ENCODE measurements at regions not wholly inside any gene's neighbourhood (a gene's known extent, or its start where the extent isn't known, plus 50 kb on each side); places are given as distances from the start of the nearest gene placed in this dataset.

DNA sequence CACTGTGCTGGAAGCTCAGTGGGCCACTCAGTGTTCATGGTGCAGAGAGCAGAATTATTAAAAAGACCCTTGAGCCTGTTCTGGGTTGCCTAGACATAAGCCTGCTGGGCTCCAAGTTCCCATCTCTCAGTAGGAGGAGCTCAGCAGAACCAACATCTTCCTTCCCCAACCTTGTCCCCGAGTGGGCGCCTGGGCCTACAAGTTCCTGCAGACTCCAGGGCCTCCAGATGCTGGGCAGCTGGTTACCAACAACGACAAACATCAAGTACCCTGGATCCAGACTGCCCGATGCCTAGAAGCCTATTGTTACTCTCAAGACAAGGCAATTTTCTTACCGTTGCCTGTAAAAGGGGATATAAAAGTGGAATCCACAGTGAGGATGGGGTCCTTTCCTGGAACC lies 214.2 kb downstream of the HAUS1 start:
- POLR2A ChIA-PET: no interaction called here
- no peak overlapping the region for H3K27ac ChIP-seq (ENCODE audit: extremely low read depth, low read depth, low read length)
- no peaks in the 10 kb centered on the region for H3K9me3 ChIP-seq (ENCODE audit: control insufficient read depth, insufficient read depth, low read depth, low read length)
- H3K4me3 ChIP-seq (ENCODE audit: low read depth, low read length): no peak overlapping the region
- no peak for TF ChIP-seq ZNF19 (tag by site-specific recombination; IDR thresholded peaks at IDR 0.05; ENCODE audit: low read depth)
- TF ChIP-seq SP3 (tag by site-specific recombination; IDR thresholded peaks at IDR 0.05): no peak
- TF ChIP-seq, protein P1, sequence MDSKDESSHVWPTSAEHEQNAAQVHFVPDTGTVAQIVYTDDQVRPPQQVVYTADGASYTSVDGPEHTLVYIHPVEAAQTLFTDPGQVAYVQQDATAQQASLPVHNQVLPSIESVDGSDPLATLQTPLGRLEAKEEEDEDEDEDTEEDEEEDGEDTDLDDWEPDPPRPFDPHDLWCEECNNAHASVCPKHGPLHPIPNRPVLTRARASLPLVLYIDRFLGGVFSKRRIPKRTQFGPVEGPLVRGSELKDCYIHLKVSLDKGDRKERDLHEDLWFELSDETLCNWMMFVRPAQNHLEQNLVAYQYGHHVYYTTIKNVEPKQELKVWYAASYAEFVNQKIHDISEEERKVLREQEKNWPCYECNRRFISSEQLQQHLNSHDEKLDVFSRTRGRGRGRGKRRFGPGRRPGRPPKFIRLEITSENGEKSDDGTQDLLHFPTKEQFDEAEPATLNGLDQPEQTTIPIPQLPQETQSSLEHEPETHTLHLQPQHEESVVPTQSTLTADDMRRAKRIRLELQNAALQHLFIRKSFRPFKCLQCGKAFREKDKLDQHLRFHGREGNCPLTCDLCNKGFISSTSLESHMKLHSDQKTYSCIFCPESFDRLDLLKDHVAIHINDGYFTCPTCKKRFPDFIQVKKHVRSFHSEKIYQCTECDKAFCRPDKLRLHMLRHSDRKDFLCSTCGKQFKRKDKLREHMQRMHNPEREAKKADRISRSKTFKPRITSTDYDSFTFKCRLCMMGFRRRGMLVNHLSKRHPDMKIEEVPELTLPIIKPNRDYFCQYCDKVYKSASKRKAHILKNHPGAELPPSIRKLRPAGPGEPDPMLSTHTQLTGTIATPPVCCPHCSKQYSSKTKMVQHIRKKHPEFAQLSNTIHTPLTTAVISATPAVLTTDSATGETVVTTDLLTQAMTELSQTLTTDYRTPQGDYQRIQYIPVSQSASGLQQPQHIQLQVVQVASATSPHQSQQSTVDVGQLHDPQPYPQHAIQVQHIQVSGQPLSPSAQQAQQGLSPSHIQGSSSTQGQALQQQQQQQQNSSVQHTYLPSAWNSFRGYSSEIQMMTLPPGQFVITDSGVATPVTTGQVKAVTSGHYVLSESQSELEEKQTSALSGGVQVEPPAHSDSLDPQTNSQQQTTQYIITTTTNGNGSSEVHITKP (tag by site-specific recombination; IDR thresholded peaks at IDR 0.05): no peak
- no peak for TF ChIP-seq SP7 (tag by site-specific recombination; IDR thresholded peaks at IDR 0.05)
- H3K4me1 ChIP-seq (ENCODE audit: control insufficient read depth, insufficient read depth, low read length): peaks cover 8% of the 10 kb centered on the region
- CTCF ChIA-PET: interaction anchor here (0.6 kb wide), 1 partner anchor 12 kb away, joined by 3 read pairs; no protein-coding TSS in a partner anchor
- no peaks in the 10 kb centered on the region for H3K36me3 ChIP-seq (ENCODE audit: control insufficient read depth in 2 of 2, insufficient read depth in 1 of 2, low read length in 2 of 2)

- no peak for TF ChIP-seq TRIM28 (IDR thresholded peaks at IDR 0.05; ENCODE audit: borderline replicate concordance, low read length)
- TF ChIP-seq, protein P2, sequence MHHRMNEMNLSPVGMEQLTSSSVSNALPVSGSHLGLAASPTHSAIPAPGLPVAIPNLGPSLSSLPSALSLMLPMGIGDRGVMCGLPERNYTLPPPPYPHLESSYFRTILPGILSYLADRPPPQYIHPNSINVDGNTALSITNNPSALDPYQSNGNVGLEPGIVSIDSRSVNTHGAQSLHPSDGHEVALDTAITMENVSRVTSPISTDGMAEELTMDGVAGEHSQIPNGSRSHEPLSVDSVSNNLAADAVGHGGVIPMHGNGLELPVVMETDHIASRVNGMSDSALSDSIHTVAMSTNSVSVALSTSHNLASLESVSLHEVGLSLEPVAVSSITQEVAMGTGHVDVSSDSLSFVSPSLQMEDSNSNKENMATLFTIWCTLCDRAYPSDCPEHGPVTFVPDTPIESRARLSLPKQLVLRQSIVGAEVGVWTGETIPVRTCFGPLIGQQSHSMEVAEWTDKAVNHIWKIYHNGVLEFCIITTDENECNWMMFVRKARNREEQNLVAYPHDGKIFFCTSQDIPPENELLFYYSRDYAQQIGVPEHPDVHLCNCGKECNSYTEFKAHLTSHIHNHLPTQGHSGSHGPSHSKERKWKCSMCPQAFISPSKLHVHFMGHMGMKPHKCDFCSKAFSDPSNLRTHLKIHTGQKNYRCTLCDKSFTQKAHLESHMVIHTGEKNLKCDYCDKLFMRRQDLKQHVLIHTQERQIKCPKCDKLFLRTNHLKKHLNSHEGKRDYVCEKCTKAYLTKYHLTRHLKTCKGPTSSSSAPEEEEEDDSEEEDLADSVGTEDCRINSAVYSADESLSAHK (tag by site-specific recombination; IDR thresholded peaks at IDR 0.05): no peak
- TF ChIP-seq EGR2 (tag by site-specific recombination; IDR thresholded peaks at IDR 0.05; ENCODE audit: low read depth): no peak
- TF ChIP-seq ELK4 (IDR thresholded peaks at IDR 0.05; ENCODE audit: borderline replicate concordance, low read depth, low read length): no peak
- TF ChIP-seq ZNF114 (tag by site-specific recombination; IDR thresholded peaks at IDR 0.05): no peak
- no peak for TF ChIP-seq SCRT1 (tag by site-specific recombination; IDR thresholded peaks at IDR 0.05; ENCODE audit: borderline replicate concordance)
- no peak for TF ChIP-seq ZNF558 (tag by site-specific recombination; IDR thresholded peaks at IDR 0.05)
- TF ChIP-seq ZNF555 (tag by site-specific recombination; conservative IDR thresholded peaks at IDR 0.05): no peak
- no peak for TF ChIP-seq ZSCAN4 (tag by site-specific recombination; IDR thresholded peaks at IDR 0.05)
- Histone ChIP-seq H3K27ac (ENCODE audit: extremely low read depth, low read depth, low read length) (no peak overlapping the region), H3K4me1 (ENCODE audit: control insufficient read depth, insufficient read depth, low read length) (peaks cover 8% of the 10 kb centered on the region), H3K9me3 (ENCODE audit: control insufficient read depth, insufficient read depth, low read depth, low read length) (no peaks in the 10 kb centered on the region), H3K36me3 (ENCODE audit: control insufficient read depth in 2 of 2, insufficient read depth in 1 of 2, low read length in 2 of 2) (no peaks in the 10 kb centered on the region), H3K4me3 (ENCODE audit: low read depth, low read length) (no peak overlapping the region)
- POLR2A ChIA-PET: no interaction called here
- CTCF ChIA-PET: interaction anchor here (1.1 to 1.3 kb wide), 2 partner anchors 16 to 25 kb away, joined by 3 read pairs; no protein-coding TSS in a partner anchor
These were observed 215.6 kb downstream of the HAUS1 start for GRCh38 chr18:46319783-46320182.

GRCh38 chr18:46320297-46320696 lies 216.1 kb downstream of the HAUS1 start:
- Histone ChIP-seq H3K4me3 (ENCODE audit: low read depth, low read length) (no peak overlapping the region), H3K36me3 (ENCODE audit: control insufficient read depth in 2 of 2, insufficient read depth in 1 of 2, low read length in 2 of 2) (no peaks in the 10 kb centered on the region), H3K27ac (ENCODE audit: extremely low read depth, low read depth, low read length) (no peak overlapping the region), H3K9me3 (ENCODE audit: control insufficient read depth, insufficient read depth, low read depth, low read length) (no peaks in the 10 kb centered on the region), H3K4me1 (ENCODE audit: control insufficient read depth, insufficient read depth, low read length) (peaks cover 8% of the 10 kb centered on the region)
- POLR2A ChIA-PET: no interaction called here
- no peak for TF ChIP-seq ZBTB6 (tag by site-specific recombination; IDR thresholded peaks at IDR 0.05)
- no peak for TF ChIP-seq ZNF404 (tag by site-specific recombination; IDR thresholded peaks at IDR 0.05)
- no peak for TF ChIP-seq INSM2 (tag by site-specific recombination; IDR thresholded peaks at IDR 0.05)
- no peak for TF ChIP-seq PRDM1 (tag by site-specific recombination; IDR thresholded peaks at IDR 0.05)
- CTCF ChIA-PET: interaction anchor here (0.6 to 1.3 kb wide), 3 partner anchors 16 to 52 kb away, joined by 3 read pairs; no protein-coding TSS in a partner anchor
